Ishikawa (cell line): ENCODE measurements at regions not wholly inside any gene's neighbourhood (a gene's known extent, or its start where the extent isn't known, plus 50 kb on each side); places are given as distances from the start of the nearest gene placed in this dataset.

Source experiments
- CEBPB ChIP-seq: IDR thresholded peaks from 2 replicates; pipeline ENCODE4 v1.6.1; 2012
- CREB1 ChIP-seq: IDR thresholded peaks from 2 replicates; pipeline ENCODE4 v1.6.1; 2012; ENCODE audit warnings: low read depth
- EGR1 ChIP-seq: IDR thresholded peaks from 2 replicates; pipeline ENCODE4 v1.6.1; 2012
- EP300 ChIP-seq: IDR thresholded peaks from 2 replicates; pipeline ENCODE4 v1.6.1; 2012; ENCODE audit warnings: borderline replicate concordance
- FOXM1 ChIP-seq: IDR thresholded peaks from 2 replicates; pipeline ENCODE4 v1.6.1; 2012; ENCODE audit warnings: low read depth, borderline replicate concordance
- MAX ChIP-seq: IDR thresholded peaks from 2 replicates; pipeline ENCODE4 v1.6.1; 2012
- NFIC ChIP-seq: IDR thresholded peaks from 2 replicates; pipeline ENCODE4 v1.6.1; 2012
- RAD21 ChIP-seq: IDR thresholded peaks from 2 replicates; pipeline ENCODE4 v1.6.1; 2012; ENCODE audit warnings: low read depth
- REST ChIP-seq: IDR thresholded peaks from 2 replicates; pipeline ENCODE4 v1.6.1; 2012; ENCODE audit warnings: low read depth, mild to moderate bottlenecking
- TAF1 ChIP-seq: IDR thresholded peaks from 2 replicates; pipeline ENCODE4 v1.6.1; 2012; ENCODE audit warnings: low read depth, mild to moderate bottlenecking
- TCF12 ChIP-seq: IDR thresholded peaks from 2 replicates; pipeline ENCODE4 v1.6.1; 2012; ENCODE audit warnings: low read depth
- TEAD4 ChIP-seq: IDR thresholded peaks from 2 replicates; pipeline ENCODE4 v1.6.1; 2012
- USF1 ChIP-seq: IDR thresholded peaks from 2 replicates; pipeline ENCODE4 v1.6.1; 2012
- YY1 ChIP-seq: IDR thresholded peaks from 2 replicates; pipeline ENCODE4 v1.6.1; 2012; ENCODE audit warnings: low read depth
- ZBTB7A ChIP-seq: IDR thresholded peaks from 2 replicates; pipeline ENCODE4 v1.6.1; 2012; ENCODE audit warnings: low read depth

- TF ChIP-seq REST (no peak), YY1 (no peak), FOXM1 (no peak), TCF12 (no peak), MAX (no peak), TEAD4 (no peak), CREB1 (no peak), EGR1 (no peak), USF1 (no peak), TAF1 (no peak), EP300 (no peak), RAD21 (no peak), CEBPB (no peak), ZBTB7A (no peak)
Observed at GRCh38 chr9:23290973-23291372, 535.1 kb downstream of the ELAVL2 start.

- TF ChIP-seq ZBTB7A (no peak), REST (no peak), TEAD4 (no peak), EGR1 (no peak), RAD21 (no peak), MAX (no peak), CEBPB (no peak), CREB1 (no peak), FOXM1 (no peak), USF1 (no peak), EP300 (no peak), TAF1 (no peak), TCF12 (no peak), YY1 (no peak), NFIC (no peak)
Observed at GRCh38 chr9:23302281-23302680, 523.8 kb downstream of the ELAVL2 start.

GRCh38 chr9:23306731-23307130 lies 519.3 kb downstream of the ELAVL2 start:
- TF ChIP-seq TEAD4: no peak
- TF ChIP-seq TAF1: no peak
- TF ChIP-seq USF1: no peak
- no peak for TF ChIP-seq NFIC
- TF ChIP-seq TCF12: no peak
- TF ChIP-seq RAD21: no peak
- TF ChIP-seq MAX: no peak
- no peak for TF ChIP-seq REST
- no peak for TF ChIP-seq CEBPB
- no peak for TF ChIP-seq EP300
- no peak for TF ChIP-seq YY1
- no peak for TF ChIP-seq EGR1

GRCh38 chr9:23307731-23308513 lies 518.1 kb downstream of the ELAVL2 start:
- TF ChIP-seq YY1 (no peak), TAF1 (no peak), RAD21 (no peak), ZBTB7A (no peak), EGR1 (no peak), EP300 (no peak), TCF12 (no peak), CEBPB (no peak), NFIC (no peak), REST (no peak), CREB1 (no peak), USF1 (no peak), MAX (no peak), TEAD4 (no peak), FOXM1 (no peak)
